Ecto neural progenitor cell (in vitro differentiated cells): ENCODE measurements at regions not wholly inside any gene's neighbourhood (a gene's known extent, or its start where the extent isn't known, plus 50 kb on each side); places are given as distances from the start of the nearest gene placed in this dataset.
"Not testable (repeated sequence)": the region's sequence is repeated elsewhere in the genome, so short reads cannot be mapped to it uniquely, and the experiment has no call there.

Experiments
- DNase-seq: peaks from one replicate; pipeline ENCODE4 v3.0.0-alpha.2; 2018; ENCODE audit warnings: low spot score

GRCh38 chr1:222950892-222951291 is 136.1 kb downstream of the DISP1 start:
- DNase-seq: no peak

- DNase-seq: no peak
Observed at GRCh38 chr1:222953585-222953984, 138.7 kb downstream of the DISP1 start.

GRCh38 chr1:222955964-222956363 is 141.1 kb downstream of the DISP1 start:
- DNase-seq: no peak

DNA sequence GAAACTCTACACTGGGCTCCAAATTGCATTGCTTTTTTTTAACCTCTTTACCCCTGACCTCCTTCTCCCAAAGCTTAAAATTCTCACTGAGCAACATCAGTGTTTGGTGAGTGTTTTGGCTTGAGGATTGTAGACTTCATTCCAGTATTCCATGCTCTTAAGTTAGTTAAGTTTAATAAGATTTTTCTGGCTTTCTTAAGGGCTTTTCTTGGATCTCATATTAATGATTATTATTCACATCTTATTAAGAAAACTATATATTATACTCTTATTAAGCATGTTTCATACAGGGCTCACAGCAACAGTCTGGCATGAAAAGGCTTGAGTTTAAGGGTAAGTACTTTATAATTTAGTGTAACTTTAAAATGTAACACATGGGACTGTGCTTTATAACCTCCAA is 141.8 kb downstream of the DISP1 start:
- no peak for DNase-seq

GRCh38 chr1:222967466-222968240 is 152.8 kb downstream of the DISP1 start:
- no peak for DNase-seq

DNA sequence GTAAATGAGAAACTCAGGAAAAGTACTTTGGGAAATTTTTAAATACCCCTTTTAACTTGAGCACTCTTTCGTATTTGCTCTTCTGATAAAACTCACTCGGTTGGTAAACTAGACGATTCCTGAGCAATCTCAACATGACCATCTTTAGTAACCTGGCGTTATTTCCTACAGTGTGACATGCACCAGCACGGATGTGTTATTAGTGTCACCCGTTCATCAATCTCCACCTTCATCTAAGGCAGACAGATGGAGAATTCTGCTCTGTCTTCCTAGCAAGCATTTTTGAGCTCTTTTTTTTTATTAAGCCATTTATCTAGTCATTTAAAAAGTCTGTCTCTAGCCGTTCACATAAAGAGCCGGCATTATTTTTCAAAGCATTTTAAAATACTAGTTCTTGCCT is 155.2 kb downstream of the DISP1 start:
- no peak for DNase-seq

- DNase-seq: no peak
Observed at GRCh38 chr1:222970711-222971110, 155.9 kb downstream of the DISP1 start.

- DNase-seq: no peak
Observed at GRCh38 chr1:222971146-222971545, 156.3 kb downstream of the DISP1 start.

DNA sequence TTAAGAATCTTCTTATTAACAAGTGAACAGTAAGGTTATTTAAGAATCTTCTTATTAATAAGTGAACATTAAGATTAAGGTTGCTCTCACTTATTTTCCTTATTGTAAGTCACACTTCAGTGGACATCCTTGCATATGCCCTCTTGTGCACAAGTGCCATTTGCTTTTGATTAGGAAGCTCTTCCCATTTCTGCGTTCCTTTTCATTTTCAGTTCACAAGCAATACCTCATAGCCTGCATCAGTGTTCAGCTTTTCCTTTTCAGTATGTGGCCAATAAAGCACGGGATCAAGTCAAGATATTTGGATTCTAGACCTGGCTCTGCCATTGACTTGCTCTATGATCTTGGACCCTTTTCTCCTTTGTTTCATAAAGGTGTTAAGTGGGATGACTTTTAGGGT is 158.7 kb downstream of the DISP1 start:
- no peak for DNase-seq

- no peak for DNase-seq
Observed at GRCh38 chr1:222974496-222974895, 159.7 kb downstream of the DISP1 start.

DNA sequence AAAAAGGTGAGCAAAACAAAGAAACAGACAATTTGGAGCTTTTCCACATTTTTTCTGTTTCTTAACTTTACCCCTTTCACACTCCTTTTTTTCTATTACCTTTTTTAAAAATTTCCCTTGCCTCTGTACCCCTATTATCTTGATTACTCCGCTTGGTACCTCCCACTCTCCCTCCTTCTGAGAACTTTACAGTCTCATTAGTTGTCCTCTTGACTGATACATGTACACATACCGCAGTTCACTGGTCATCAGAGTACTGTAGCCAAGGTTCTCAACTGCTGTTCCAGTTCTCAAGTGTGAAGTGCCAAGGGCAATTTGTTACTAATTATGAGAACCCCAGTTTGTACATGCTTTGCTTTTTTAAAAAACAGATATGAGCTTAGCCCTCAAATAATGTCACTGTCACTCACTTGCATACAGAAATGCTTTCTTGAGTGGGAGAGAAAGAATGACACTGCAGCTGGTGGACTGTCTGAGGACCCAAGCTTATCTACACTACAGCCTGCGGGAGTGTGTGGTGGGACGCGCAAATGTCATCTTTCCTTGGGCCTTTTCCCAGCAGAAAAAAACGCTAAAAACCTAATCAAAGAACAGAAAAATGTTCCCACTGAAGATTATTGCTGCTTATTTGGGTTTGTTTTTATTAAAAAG is 160.8 kb downstream of the DISP1 start:
- DNase-seq: no peak

GRCh38 chr1:222976453-222976852 is 161.6 kb downstream of the DISP1 start:
- DNase-seq: no peak

- not testable (repeated sequence) for DNase-seq
Observed at GRCh38 chr1:222977294-222977693, 162.5 kb downstream of the DISP1 start.

DNA sequence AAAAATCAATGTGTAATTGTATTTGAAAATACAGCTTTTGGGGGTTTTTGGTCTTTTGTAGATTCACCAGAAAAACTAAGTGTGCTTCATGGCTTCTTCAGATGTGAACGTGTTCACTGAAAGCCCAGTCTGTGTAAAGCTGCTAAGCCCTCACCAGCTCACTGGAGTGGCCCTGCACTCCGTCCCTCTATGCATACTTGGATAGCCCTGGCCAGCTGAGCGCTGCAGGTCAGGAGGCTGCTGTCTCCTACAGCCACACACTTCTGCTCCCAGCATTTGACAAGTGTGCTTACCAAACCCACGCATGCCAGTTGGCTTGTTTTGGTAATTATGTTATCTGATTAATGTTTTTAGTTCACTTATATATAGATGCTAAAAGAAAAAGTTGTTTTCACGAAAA is 163.5 kb downstream of the TLR5 start:
- DNase-seq: no peak

DNA sequence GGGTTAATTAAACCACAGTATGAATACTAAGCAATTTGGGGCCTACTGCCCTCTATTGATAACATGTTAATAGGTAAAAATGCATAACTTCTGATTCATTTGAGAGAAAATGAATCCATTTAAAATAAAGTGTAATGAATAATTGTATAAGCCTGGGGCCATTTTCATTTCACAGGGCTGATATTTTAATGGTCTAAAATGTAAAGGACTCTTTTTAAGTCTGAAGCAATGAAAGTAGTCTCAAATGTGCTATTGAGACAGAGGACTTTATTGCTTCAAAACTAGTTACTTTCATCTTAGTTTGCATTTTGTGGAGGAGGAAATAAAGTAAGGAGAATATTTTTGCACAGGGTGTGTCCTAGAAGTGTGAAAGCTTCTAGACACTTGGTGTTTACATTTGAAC is 155.4 kb downstream of the TLR5 start:
- DNase-seq: no peak

- DNase-seq: no peak
Observed at GRCh38 chr1:222989443-222989842, 153.6 kb downstream of the TLR5 start.

- DNase-seq: no peak
Observed at GRCh38 chr1:222991177-222991576, 151.9 kb downstream of the TLR5 start.

GRCh38 chr1:222991908-222992307 is 151.1 kb downstream of the TLR5 start:
- no peak for DNase-seq

- DNase-seq: no peak
Observed at GRCh38 chr1:222994511-222995235, 148.4 kb downstream of the TLR5 start.

- no peak for DNase-seq
Observed at GRCh38 chr1:222995236-222995580, 147.8 kb downstream of the TLR5 start.

DNA sequence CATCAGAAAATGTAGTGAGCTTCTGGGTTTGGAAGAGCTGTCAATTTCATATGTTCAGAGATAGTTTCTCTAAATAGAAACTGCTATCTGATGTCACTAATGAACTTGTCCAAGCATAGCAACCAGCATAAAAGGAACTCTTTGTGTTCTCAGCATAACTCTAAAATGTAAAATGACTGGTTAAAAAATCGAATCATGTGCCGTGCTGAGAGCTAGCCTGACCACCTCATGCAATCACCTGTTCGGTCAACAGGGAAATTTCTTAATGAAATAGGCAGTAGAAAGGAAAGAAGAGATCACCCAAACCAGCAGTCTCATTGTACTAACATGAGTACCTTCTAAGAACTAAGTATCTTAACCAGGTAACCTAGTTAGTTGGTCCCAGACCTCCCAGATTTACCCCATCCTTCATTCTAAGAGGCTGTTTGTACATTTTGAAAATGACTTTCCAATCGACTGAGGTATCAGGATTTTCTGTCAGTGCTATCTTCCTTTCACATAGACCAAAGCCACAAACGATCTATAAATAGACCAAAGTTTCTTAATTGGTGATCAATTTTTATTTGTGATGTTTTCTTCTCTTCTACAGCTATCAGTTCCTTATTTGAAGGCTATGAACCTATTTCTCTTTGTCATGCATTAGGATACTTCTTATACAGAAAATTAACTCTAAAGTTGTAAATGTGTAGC is 147.3 kb downstream of the TLR5 start:
- DNase-seq: no peak

DNA sequence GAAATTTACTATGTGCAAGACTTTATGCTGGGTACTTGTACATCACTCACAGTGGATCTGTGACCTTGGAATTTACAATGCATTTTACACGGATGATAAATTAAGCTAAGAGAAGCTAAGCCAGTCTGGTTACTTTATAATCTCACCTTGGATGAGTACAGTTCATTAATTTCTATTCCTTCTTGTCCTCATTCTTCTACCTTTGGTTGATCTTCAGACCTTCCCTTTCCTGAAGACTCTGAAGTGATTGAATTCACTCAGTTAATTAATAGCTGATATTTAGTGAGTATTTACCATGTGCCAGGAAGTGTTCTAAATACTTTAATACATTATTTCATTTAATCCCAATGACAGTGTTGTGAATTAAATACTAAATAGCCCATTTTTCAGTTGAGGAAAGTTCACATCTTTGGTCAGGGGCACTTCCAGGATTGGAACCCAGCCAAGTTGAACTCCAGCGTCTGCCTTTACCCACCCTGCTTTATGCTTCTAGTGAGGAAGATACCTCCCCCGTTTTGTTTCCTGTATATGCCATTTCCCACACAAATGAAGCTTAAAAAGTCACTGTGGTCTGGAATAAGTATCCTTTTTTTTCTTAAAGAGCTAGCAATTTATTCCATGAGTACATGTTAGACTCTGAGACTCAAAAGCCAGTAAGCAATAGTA is 146.6 kb downstream of the TLR5 start:
- no peak for DNase-seq
